K562 (cell line): ENCODE measurements at regions not wholly inside any gene's neighbourhood (a gene's known extent, or its start where the extent isn't known, plus 50 kb on each side); places are given as distances from the start of the nearest gene placed in this dataset.

Source experiments
- ATAC-seq: fragments of 200-7000 bp; cut with Tn5 transposase; 3 replicates; pipeline ENCODE4 v1.9.1; 2020; ENCODE audit warnings: moderate library complexity
- BruUV-seq: library from RNA; stranded (reverse); fragments of 400-500 nt; replicated peaks from 2 replicates; lab custom pipeline; 2021; lab: Mats Ljungman, UMichigan
- CTCF ChIA-PET: fragments of 300-600 bp; formaldehyde crosslinking; extraction: SDS; loops from one replicate; lab custom pipeline; 2021; ENCODE audit warnings: low intra/inter-chr PET ratio; lab: Yijun Ruan, JAX
- POLR2A ChIA-PET: fragments of 300-600, 350-650 bp; sonication (Branson Sonifier 250); formaldehyde crosslinking; extraction: SDS; loops from one replicate; lab custom pipeline; 2021; ENCODE audit warnings: antibody characterized with exemption, inconsistent platforms; lab: Yijun Ruan, JAX
- DNase-seq, 4 experiments: peaks; one replicate each; pipeline versions ENCODE4 v3.0.0 to v3.0.0-alpha.2; 2011 to 2018; ENCODE audit warnings: low spot score in 3 of 4, mixed read lengths in 3 of 4; ENCODE audit errors: extremely low read depth in 1 of 4
- FAIRE-seq: peaks from 2 replicates; lab custom pipeline; 2011; peaks lifted over from hg19 to GRCh38; lab: Jason Lieb, UNC
- H2AFZ ChIP-seq: 2 replicates; pipeline ENCODE4 v1.6.0; 2011; ENCODE audit warnings: low read depth, low read length, control low read depth, inconsistent platforms
- H3K27ac ChIP-seq: fragments of 200-600 bp; 3 replicates; pipeline ENCODE4 v1.8.0; 2011; ENCODE audit warnings: low read depth, mild to moderate bottlenecking, control low read depth, inconsistent platforms, low read length, moderate library complexity, mixed read lengths; ENCODE audit errors: extremely low read depth
- H3K27me3 ChIP-seq, 2 experiments: fragments of 300-600 bp in 1 of 2; 2 replicates in 1 of 2; 3 replicates in 1 of 2; pipeline versions ENCODE4 v1.6.0 to v1.8.0; 2011; ENCODE audit warnings: inconsistent platforms in 2 of 2, low read length in 2 of 2, mild to moderate bottlenecking in 1 of 2, mixed read lengths in 1 of 2, moderate library complexity in 1 of 2; ENCODE audit not compliant: control insufficient read depth in 2 of 2, insufficient read depth in 2 of 2
- H3K36me3 ChIP-seq: fragments of 300-600 bp; 3 replicates; pipeline ENCODE4 v1.8.0; 2011; ENCODE audit warnings: mild to moderate bottlenecking, low read length, inconsistent platforms; ENCODE audit not compliant: control insufficient read depth, insufficient read depth
- H3K4me1 ChIP-seq, 2 experiments: fragments of 200-600 bp in 1 of 2; replicated peaks in 1 of 2; 2 replicates in 1 of 2; 3 replicates in 1 of 2; pipeline versions ENCODE4 v1.5.1 to v1.8.0; 2011; ENCODE audit warnings: inconsistent platforms in 2 of 2, low read length in 2 of 2, mild to moderate bottlenecking in 1 of 2, mixed read lengths in 1 of 2, moderate library complexity in 1 of 2; ENCODE audit not compliant: control insufficient read depth in 2 of 2, insufficient read depth in 2 of 2
- H3K4me2 ChIP-seq: 2 replicates; pipeline ENCODE4 v1.6.1; 2011; ENCODE audit warnings: low read length, control low read depth, inconsistent platforms, mixed read lengths; ENCODE audit not compliant: insufficient read depth
- H3K4me3 ChIP-seq: fragments of 200-600 bp; sonication (generic), shearing (Covaris generic); 2 replicates; pipeline ENCODE4 v1.5.1; 2016; ENCODE audit warnings: control low read depth, inconsistent platforms
- H3K79me2 ChIP-seq: fragments of 200-600 bp; 3 replicates; pipeline ENCODE4 v1.8.0; 2011; ENCODE audit warnings: low read length, inconsistent platforms; ENCODE audit not compliant: control insufficient read depth, insufficient read depth
- H3K9ac ChIP-seq, 2 experiments: 2 replicates each; pipeline versions ENCODE4 v1.6.0 to v1.6.1; 2011; ENCODE audit warnings: low read depth in 2 of 2, low read length in 2 of 2, control low read depth in 1 of 2, inconsistent platforms in 1 of 2, mild to moderate bottlenecking in 1 of 2, mixed read lengths in 1 of 2; ENCODE audit not compliant: insufficient read depth in 1 of 2
- H3K9me1 ChIP-seq: one replicate; pipeline ENCODE4 v1.6.0; 2011; ENCODE audit warnings: inconsistent platforms, mild to moderate bottlenecking, low read length, moderate library complexity; ENCODE audit not compliant: control insufficient read depth, insufficient read depth
- H3K9me3 ChIP-seq: replicated peaks from 2 replicates; pipeline ENCODE4 v1.5.1; 2011; ENCODE audit warnings: low read depth, low read length, inconsistent platforms; ENCODE audit not compliant: control insufficient read depth, insufficient read depth
- H4K20me1 ChIP-seq: replicated peaks from 2 replicates; pipeline ENCODE4 v1.6.1; 2011; ENCODE audit warnings: low read length, inconsistent platforms, mixed read lengths; ENCODE audit not compliant: control insufficient read depth, insufficient read depth
- ARHGAP35 ChIP-seq: fragments of 450-650 bp; IDR thresholded peaks from 2 replicates; pipeline ENCODE4 v1.6.1; 2018; ENCODE audit not compliant: partially characterized antibody
- BHLHE40 ChIP-seq: IDR thresholded peaks from 2 replicates; pipeline ENCODE4 v1.6.1; 2011; ENCODE audit warnings: low read length, improper control_type of control experiment
- ELF4 ChIP-seq: fragments of 450-650 bp; formaldehyde crosslinking; IDR thresholded peaks from 2 replicates; pipeline ENCODE4 v1.4.0; 2022; ENCODE audit warnings: missing genetic modification characterization
- SREBF1 ChIP-seq: fragments of 150-350 bp; IDR thresholded peaks from 2 replicates; pipeline ENCODE4 v1.6.1; 2014; ENCODE audit warnings: antibody characterized with exemption, low read depth, low read length, borderline replicate concordance
- ZNF146 ChIP-seq: IDR thresholded peaks from one replicate; pipeline ENCODE4 v1.6.1; 2018; ENCODE audit warnings: missing compliant biosample characterization; ENCODE audit not compliant: unreplicated experiment
- ZNF3 ChIP-seq: fragments of 250-450 bp; sonication (Bioruptor Pico); IDR thresholded peaks from 2 replicates; pipeline ENCODE4 v1.5.0; 2021; ENCODE audit warnings: mild to moderate bottlenecking, moderate library complexity
- in situ Hi-C: fragments of 300-500 bp; cut with MboI; formaldehyde crosslinking; loops from 4 replicates; pipeline ENCODE4 v1.15.0; 2018; ENCODE audit warnings: inconsistent platforms, mixed read lengths
- intact Hi-C: fragments of 100-400 bp; cut with micrococcal nuclease; formaldehyde crosslinking; loops from 2 replicates; pipeline ENCODE4 v1.14.2; 2022

GRCh38 chr11:95354304-95354703, 123.3 kb upstream of the SESN3 start:
- Histone ChIP-seq H4K20me1 (no peaks in the 10 kb centered on the region), H2AFZ (no peak overlapping the region), H3K4me1 (no peaks in the 10 kb centered on the region), H3K9me1 (no peaks in the 10 kb centered on the region), H3K9me3 (no peaks in the 10 kb centered on the region), H3K4me2 (no peak overlapping the region), H3K4me3 (no peak overlapping the region), H3K36me3 (no peaks in the 10 kb centered on the region), H3K9ac (no peak overlapping the region), H3K27ac (no peak overlapping the region), H3K79me2 (no peaks in the 10 kb centered on the region), H3K27me3 (peaks cover 9 to 11% of the 10 kb centered on the region in 2 experiments; a peak in 4 of 5 replicates)
- ChIA-PET CTCF (no interaction called here), POLR2A (interaction anchor here (0.6 kb wide), 1 partner anchor 12 kb away, joined by 3 read pairs; no protein-coding TSS in a partner anchor)
- no peak for ATAC-seq
- intact Hi-C loops (no loop called here), in situ Hi-C loops (no loop called here)
- no peak for DNase-seq
- no TSS peak for BruUV-seq
- TF ChIP-seq ZNF3 (CRISPR knock-in tag) = no peak
- no peak for FAIRE-seq

GRCh38 chr11:95353706-95354105, 122.7 kb upstream of the SESN3 start:
- no peak overlapping the region for H3K9ac ChIP-seq
- no peaks in the 10 kb centered on the region for H3K9me1 ChIP-seq
- intact Hi-C loops (no loop called here), in situ Hi-C loops (no loop called here)
- no peak overlapping the region for H2AFZ ChIP-seq
- no peak for ATAC-seq
- no peak for FAIRE-seq
- no peak overlapping the region for H3K4me3 ChIP-seq
- no peaks in the 10 kb centered on the region for H3K79me2 ChIP-seq
- no peak overlapping the region for H3K4me2 ChIP-seq
- H3K36me3 ChIP-seq = no peaks in the 10 kb centered on the region
- ChIA-PET POLR2A (interaction anchor here (0.6 to 1.9 kb wide), 4 partner anchors 8 to 17 kb away, joined by 3 to 6 read pairs (median 3); no protein-coding TSS in a partner anchor), CTCF (no interaction called here)
- peaks cover 6 to 9% of the 10 kb centered on the region in 2 experiments; a peak in 3 of 5 replicates for H3K27me3 ChIP-seq
- no peaks in the 10 kb centered on the region for H4K20me1 ChIP-seq
- H3K4me1 ChIP-seq = no peaks in the 10 kb centered on the region
- H3K27ac ChIP-seq = no peak overlapping the region
- BruUV-seq = no TSS peak
- no peak for DNase-seq
- TF ChIP-seq SREBF1 (no peak), ELF4 (CRISPR knock-in tag) (no peak), ARHGAP35 (no peak), ZNF146 (CRISPR knock-in tag) (no peak), BHLHE40 (no peak)
- TF ChIP-seq, all 486 proteins: peak for 0
- no peaks in the 10 kb centered on the region; the same call in 1 of the 2 replicates for H3K9me3 ChIP-seq
